ENCODE measurements at regions not wholly inside any gene's neighbourhood (a gene's known extent, or its start where the extent isn't known, plus 50 kb on each side); places are given as distances from the start of the nearest gene placed in this dataset.

- no peak for DNase-seq (ENCODE audit: low spot score)
Observed at GRCh38 chr14:22513066-22513812, 75.8 kb downstream of the DAD1 start.

GRCh38 chr14:22512106-22512814, 76.8 kb downstream of the DAD1 start:
- DNase-seq (ENCODE audit: low spot score), result no peak

DNA sequence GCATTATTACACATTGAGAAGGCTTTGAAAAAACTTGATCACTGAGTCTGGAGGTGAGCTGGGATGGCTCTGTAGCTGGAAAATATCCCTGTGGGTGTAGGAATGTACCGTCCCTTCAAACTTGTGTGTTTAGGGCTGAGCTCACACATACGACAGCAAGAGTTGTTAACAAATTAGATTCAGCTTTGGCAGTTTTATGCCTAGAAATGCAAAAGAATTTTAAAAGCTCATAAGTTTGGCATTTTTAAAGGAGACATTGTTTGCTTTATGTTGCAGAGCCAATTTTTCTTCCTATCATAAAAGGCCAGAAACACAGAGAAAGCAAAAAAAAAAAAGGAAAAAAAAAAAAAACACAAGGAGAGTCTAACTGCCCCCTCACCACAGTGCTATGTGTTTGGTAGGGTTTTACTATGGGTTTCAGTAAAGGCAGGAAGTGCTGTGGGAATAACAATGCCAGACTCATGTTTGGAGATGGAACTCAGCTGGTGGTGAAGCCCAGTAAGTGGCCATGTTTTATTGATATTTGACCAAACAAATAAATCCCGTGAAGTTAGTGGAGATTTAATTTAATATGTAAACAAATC, 78.4 kb downstream of the DAD1 start:
- no peak for DNase-seq (ENCODE audit: low spot score)

GRCh38 chr14:22509751-22510300, 79.2 kb downstream of the DAD1 start:
- no peak for DNase-seq (ENCODE audit: low spot score)

- DNase-seq (ENCODE audit: low spot score), result no peak
Observed at GRCh38 chr14:22509036-22509709, 79.9 kb downstream of the DAD1 start.

- DNase-seq (ENCODE audit: low spot score), result no peak
Observed at GRCh38 chr14:22508662-22509035, 80.4 kb downstream of the DAD1 start.

GRCh38 chr14:22508150-22508457, 80.9 kb downstream of the DAD1 start:
- DNase-seq (ENCODE audit: low spot score), result no peak

- no peak for DNase-seq (ENCODE audit: low spot score)
Observed at GRCh38 chr14:22506778-22507351, 82.2 kb downstream of the DAD1 start.

DNA sequence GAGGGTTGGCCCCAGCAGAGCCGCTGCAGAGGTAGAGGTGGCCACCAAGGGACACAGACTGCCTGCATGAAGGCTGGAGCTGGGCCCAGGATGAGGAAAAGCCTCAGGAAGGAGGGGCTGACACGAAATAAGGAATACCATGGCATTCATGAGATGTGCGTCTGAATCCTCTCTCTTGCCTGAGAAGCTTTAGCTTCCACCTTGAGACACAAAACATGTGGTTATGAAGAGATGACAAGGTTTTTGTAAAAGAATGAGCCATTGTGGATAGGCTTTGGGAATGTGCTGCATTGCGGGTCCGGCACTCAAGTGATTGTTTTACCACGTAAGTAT, 82.7 kb downstream of the DAD1 start:
- no peak for DNase-seq (ENCODE audit: low spot score)

- DNase-seq (ENCODE audit: low spot score), result no peak
Observed at GRCh38 chr14:22505697-22506377, 83.2 kb downstream of the DAD1 start.

DNA sequence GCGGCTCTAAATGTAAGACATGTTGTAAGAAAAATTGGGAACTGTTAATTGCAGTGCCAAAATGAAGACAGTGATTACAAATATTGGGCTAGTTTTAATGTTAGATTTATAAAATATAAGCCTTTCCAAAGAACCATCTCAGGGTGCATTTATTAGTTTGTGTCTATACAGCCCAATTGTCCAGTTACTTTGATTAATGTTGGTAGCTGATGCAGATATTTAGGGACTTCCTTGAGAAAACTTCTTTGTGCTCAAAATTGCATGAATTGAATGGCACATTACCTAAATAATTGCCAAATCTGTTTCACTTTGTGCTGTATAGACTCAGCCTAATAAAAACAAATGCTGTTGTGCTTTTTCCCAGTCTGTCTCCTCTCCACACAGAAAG, 83.7 kb downstream of the DAD1 start:
- DNase-seq (ENCODE audit: low spot score), result no peak

- DNase-seq (ENCODE audit: low spot score), result no peak
Observed at GRCh38 chr14:22502551-22502950, 86.5 kb downstream of the DAD1 start.

- DNase-seq (ENCODE audit: low spot score), result no peak
Observed at GRCh38 chr14:22502007-22502406, 87.0 kb downstream of the DAD1 start.

- no peak for DNase-seq (ENCODE audit: low spot score)
Observed at GRCh38 chr14:22500954-22501726, 87.9 kb downstream of the DAD1 start.

DNA sequence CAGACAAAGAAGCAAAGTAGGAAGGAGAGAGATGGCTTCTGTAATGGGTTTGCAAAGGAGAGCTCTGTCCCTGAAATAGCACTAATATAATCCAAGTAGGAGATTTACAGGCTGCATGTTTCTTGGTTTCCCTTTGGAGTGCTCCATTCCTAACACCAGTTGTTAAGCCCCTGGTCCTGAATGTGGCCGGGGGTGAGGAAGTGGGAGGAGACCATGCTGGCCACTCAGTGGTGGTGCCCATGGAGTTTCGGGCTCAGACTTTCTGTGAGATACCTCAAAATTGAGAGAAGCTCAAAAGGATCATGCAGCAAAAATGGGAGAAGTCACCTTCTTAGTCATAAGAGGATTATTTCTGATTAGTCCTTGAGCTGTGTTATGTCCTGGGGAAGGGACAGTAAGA, 88.5 kb downstream of the DAD1 start:
- DNase-seq (ENCODE audit: low spot score), result no peak

GRCh38 chr14:22497671-22498093, 91.3 kb downstream of the DAD1 start:
- no peak for DNase-seq (ENCODE audit: low spot score)

GRCh38 chr14:22497144-22497423, 91.9 kb downstream of the DAD1 start:
- DNase-seq (ENCODE audit: low spot score), result no peak

DNA sequence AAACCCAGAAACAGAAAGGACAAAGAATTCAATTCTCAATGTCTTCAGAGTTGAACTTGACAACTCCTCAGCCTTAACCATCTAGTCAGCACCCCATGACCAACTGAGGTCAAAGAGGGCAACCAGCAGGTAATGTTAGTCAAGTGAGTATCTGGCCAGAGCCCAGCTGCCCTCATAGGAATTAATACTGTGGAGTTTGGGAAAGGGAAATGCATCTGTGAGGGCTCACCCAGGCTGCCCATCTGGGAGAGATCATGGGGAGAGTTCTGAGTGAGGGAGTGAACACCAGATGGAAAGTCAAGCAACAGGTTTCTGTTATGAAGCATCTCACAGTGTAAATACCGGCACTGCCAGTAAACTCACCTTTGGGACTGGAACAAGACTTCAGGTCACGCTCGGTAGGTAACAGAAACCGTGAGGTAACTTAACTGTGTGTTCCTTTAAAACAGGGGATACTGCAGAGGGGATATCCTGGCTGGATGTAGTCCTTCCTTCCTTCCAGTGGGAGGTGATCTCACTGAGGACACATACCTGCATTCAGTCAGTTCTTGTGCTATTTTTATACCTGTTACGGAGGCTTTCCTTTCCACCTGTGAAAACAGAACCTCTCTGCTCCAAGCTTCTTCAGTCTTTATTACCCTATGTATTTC, 94.4 kb downstream of the DAD1 start:
- no peak for DNase-seq (ENCODE audit: low spot score)

DNA sequence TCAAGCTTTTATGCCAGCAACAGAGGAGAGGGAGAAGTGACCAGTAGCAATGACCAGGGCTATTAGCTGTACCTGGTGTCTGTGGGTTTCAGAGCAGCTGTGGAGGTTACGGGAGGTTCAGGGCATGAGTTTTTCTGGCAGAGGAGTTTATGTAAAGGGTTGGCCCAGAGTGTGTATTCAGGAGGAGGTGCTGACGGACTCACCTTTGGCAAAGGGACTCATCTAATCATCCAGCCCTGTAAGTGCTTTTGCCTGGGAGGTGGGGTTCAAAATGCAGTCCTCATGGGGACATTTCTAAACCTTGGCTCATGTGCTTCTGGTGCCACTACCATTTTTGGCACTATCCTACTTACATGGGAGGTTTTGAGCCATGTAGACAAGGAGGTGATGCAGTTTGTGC, 95.3 kb downstream of the DAD1 start:
- no peak for DNase-seq (ENCODE audit: low spot score)

DNA sequence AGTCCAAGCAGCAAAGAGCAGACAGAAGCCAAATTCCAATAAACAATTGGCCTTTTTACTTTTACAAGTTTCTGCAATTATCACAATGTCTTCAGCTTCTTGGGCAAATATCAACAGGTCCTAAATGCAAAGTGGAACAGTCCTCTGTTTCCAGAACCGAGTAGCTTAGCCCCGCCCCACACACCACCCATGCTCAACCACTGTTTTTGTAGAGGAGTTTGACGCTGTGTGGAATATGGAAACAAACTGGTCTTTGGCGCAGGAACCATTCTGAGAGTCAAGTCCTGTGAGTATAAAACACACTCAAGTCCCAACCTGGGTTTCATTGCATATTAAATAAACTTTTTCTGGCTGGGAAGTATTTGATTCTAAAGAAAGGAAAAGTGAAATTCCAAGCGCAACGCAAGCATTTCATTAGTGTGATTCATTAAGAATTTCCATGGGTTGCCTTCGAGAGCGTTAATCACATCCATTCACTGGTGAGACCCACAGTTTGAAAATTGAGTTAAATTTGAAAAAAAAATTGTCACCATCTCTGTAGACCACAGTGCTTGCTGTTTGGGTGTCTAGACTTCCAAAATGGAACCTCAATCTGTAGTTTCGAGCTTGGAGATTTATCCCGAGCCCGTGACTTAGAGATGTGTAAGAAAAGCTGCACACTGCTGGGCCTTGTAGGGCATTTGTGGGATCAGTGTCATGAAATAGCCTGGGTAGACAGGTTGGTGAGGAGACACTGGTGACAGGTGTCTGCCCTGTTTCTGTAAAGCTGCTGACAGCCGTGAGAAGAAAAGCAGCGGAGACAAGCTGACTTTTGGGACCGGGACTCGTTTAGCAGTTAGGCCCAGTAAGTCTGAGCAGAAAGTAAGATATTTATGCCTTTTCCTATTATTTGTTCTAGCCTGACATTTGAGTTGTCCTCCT, 96.1 kb downstream of the DAD1 start:
- no peak for DNase-seq (ENCODE audit: low spot score)
